ENCODE measurements at regions not wholly inside any gene's neighbourhood (a gene's known extent, or its start where the extent isn't known, plus 50 kb on each side); places are given as distances from the start of the nearest gene placed in this dataset.

- TF ChIP-seq CTCF (conservative IDR thresholded peaks at IDR 0.05) (no peak), ZFX (IDR thresholded peaks at IDR 0.05) (no peak)
Measured at GRCh38 chr6:4625557-4625956, 150.6 kb upstream of the CDYL start.
